Epidermal melanocyte (primary cell): ENCODE measurements at regions not wholly inside any gene's neighbourhood (a gene's known extent, or its start where the extent isn't known, plus 50 kb on each side); places are given as distances from the start of the nearest gene placed in this dataset.
"Not testable (repeated sequence)": the region's sequence is repeated elsewhere in the genome, so short reads cannot be mapped to it uniquely, and the experiment has no call there.

Source experiments
- DNase-seq: peaks from one replicate; pipeline ENCODE4 v3.0.0; 2011; ENCODE audit warnings: low spot score; ENCODE audit not compliant: insufficient read length

DNA sequence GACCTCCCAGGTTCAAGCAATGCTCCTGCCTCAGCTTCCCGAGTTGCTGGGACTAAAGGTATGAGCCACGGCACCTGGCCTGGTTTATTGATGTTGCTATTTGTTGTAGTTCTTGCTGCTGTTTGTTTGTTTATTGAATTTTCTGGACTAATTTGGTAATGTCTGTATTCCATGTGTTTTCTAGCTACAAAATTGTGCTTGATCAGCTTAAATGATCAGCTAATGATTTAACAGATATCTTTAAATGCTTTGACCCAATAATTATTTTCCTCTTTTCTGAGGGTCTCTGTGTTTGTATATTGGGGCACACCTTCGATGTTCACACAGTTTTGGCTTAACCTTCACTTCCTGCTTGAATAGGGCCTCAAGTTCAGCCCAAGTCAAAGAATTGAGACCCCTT is 488.1 kb upstream of the HTR2C start:
- no peak for DNase-seq

DNA sequence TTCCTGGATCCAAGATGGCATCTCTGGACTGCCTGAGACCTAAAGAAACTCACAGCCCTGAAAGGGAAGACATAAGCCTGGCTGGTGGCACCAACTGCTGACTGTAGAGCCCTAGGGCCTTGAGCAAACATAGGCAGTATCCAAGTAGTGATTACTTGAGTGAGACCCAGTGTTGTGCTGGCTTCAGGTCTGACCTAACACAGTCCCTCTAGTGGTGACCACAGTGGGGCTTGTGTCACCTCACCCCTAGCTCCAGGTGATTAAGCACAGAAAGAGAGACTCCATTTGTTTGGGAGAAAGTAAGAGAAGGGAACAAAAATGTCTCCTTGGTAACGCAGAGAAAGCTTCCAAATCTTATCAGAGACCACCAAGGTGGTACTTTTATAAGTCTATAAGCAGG is 496.3 kb upstream of the HTR2C start:
- DNase-seq = no peak

DNA sequence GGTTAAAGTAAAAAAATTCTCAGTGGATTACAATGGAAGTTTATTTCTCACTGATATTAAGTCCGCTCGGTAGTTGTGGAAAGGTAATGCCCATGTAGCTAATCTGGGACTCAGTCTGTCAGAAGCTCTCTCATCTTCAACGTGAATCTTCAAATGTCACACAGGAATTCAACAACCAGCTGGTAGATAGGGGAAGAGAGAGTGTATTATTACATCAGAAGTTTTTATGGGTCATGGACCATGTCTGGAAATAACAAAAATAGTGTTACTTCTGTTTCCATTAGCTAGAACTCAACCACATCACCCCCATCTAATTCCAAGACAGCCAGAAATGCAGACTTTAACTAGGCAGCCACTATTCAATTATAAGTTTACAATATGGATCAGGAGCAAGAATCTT is 506.1 kb upstream of the HTR2C start:
- no peak for DNase-seq

DNA sequence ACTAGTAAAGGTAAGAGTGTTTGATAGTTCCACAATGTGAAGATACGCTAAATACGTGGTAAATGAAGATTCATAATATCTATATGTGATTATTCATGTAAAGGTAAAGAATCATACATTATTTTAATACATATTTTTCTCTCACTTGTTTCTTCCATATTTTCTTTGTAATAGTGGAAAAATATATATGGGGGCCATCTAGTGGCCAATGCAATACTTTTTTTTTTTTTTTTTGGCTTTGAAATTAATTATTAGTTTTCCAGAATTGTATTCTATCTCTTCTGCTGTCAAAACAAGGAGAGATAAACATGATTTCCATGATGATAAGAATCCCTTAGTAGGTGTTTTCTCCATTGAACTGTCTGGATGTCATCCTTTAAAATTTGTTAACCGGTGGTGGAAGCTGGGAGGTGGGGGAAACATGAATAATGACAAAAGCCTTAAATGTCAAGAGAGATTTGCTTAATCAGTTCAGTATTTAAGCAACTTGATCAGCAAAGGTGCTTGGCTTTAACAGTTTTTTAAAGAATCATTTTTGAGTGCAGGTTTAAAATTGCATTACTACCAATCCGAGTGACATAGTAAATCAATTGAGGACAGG is 508.7 kb upstream of the HTR2C start:
- DNase-seq = no peak

GRCh38 chrX:114073926-114074325 is 510.0 kb upstream of the HTR2C start:
- no peak for DNase-seq

DNA sequence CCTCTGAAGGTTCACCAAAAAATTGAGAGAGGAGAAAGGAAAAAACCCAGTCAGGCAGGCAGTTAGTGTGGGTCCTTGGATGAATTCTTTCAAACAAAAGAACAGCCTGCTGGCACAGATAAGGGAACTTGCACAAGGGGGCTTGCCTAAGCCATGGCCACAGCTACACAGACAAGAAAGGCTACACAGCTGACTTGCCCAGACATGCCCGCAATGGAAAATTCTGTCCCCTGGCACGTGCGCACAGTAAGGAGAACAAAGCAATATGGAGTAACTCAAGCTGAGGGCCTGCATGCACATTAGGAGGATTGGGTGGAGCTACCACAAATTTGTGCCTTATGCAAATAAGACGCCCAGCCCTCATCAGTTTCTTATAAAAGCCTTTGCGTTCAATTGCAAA is 512.5 kb upstream of the HTR2C start:
- no peak for DNase-seq

DNA sequence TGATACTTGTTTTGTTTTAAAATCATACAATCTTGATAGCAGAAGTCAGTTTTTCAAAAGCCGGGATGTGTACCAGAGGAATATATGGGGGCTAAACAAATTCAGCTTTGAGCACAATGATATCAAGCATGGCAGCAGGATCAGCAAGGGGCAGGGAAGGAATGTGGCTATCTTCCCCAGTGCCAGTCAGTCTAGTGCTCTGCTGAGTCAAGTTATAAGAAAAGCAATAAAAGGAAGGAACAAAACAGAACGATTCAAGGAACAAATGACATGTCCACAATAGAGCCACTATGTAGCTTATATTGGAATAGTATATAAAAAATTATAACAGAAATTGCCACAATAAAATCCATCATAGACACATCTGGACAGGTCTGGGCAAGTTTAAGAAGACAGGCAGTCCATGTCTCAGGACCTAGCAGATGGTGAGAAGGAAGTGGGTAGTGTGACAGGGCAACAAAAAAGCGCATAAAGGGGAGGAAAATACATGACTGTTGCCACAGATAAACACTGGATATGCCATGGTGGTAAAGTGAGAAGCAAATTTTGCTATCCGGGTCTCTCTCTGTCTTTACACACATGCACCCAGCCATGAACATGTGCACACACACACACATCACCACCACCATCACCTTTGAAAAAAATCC is 518.2 kb upstream of the HTR2C start:
- no peak for DNase-seq

DNA sequence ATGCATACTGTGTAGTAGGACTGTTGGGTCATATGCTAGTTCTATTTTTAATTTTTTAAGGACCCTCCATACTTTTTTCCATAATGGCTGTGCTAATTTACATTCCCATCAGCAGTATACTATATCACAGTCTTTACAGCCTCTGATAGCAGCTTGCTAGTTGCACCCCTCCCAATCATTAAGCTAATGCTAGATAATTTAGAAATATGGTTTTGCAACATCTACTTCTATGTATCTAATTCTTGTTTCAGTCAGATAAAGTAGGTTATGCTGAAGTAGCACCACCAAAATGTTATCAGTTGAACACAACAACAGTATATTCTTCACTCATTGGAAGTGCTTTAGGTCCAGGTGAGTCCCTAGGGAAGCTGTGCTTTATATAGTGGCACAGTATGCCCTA is 522.7 kb upstream of the HTR2C start:
- DNase-seq = no peak

DNA sequence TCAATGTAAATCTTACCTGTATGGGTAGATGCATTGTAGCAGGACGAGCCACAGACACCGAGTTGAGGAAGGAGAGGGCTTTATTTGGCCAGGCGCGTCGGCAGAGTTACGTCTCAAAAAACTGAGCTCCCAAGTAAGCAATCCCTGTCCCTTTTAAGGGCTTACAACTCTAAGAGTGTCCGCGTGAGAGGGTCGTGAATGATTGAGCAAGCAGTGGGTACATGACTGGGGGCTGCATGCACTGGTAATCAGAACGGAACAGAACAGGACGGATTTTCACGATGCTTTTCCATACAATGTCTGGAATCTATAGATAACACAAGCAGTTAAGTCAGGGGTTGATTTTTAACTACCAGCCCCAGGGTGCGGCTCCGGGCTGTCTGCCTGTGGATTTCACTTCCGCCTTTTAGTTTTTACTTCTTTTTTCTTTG is 524.9 kb upstream of the HTR2C start:
- DNase-seq = no peak

DNA sequence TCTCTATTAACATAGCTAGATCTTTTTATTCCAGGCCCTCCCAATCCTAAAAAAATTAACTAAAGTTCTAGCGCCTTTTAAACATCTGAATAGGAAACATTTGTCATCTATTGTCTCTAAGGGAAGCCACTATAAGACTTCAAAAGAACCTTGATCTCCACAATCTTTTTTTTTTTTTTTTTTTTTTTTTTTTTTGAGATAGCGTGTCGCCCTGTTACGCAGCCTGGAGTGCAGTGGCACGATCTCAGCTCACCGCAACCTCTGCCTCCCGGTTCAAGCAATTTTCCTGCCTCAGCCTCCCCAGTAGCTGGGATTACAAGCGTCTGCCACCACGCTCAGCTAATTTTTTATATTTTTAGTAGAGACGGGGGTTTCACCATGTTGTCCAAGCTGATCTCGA is 526.5 kb upstream of the HTR2C start:
- not testable (repeated sequence) for DNase-seq

DNA sequence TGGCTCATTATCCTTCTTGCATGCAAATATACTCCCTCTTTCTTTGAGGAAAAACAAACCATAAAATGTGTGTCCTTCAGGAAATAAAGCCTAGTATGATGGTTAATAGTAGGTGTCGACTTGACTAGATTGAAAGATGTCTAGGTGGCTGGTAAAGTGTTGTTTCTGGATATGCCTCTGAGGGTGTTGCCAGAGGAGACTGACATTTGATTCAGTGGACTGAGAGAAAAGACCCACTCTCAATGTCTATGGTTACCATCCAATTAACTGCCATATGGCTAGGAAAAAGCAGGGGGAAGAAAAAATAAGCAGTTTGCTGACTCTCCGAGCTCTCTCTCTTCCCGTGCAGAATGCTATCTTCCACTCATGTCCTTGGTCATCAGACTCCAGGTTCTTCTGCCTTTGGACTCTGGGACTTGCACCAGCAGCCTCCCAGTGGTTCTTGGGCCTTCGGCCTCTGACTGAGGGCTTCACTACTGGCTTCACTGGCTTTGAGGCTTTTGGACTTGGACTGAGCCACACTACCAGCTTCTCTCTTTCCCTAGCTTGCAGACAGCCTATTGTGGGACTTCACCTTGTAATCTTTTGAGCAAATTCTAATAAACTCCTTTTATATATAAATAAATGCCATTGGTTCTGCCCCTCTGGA is 532.1 kb upstream of the HTR2C start:
- no peak for DNase-seq

GRCh38 chrX:114050075-114050796 is 533.6 kb upstream of the HTR2C start:
- no peak for DNase-seq

DNA sequence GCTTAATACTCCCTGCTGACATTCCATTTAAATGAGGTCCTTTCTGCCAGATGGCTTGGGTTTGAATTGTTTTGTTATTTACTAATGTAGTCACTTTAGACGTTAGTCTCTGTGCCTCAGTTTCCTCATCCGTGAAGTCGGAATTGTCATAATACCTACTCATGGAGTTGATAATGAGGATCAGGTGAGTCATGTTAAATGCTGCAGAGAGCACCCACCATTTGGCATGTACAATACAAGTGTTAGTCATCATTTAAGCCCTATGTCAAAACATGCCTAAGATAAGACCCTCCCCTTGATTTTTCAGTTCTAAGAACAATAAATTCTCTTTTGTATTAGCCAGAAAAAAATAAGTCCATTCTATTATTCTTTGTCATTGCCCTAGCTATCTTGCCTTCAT is 534.8 kb upstream of the HTR2C start:
- DNase-seq = no peak

DNA sequence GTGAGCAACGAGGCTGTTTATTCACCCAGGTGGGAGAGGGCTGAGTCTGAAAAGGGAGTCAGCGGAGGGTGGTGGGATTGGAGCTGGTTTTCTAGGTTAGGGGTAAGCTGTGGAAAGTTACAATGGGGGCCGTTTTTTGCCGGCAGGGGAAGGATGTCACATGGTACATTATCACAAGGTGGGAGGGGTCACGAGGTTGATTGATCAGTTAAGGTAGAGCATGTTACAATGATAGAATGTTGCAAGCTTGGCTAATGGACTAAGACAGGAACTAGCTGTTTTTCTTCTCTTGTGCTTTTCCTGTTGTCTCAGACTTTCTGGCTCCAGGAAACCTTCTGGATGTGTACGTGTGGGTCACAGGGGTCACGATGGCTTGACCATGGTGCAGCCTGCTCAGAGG is 536.3 kb upstream of the HTR2C start:
- DNase-seq = no peak

GRCh38 chrX:114046695-114047279 is 537.1 kb upstream of the HTR2C start:
- DNase-seq = no peak

GRCh38 chrX:114041470-114041869 is 542.4 kb upstream of the HTR2C start:
- DNase-seq = not testable (repeated sequence)

GRCh38 chrX:114040661-114041269 is 543.1 kb upstream of the HTR2C start:
- DNase-seq = not testable (repeated sequence)

- not testable (repeated sequence) for DNase-seq
Measured at GRCh38 chrX:114040111-114040510, 543.8 kb upstream of the HTR2C start.

DNA sequence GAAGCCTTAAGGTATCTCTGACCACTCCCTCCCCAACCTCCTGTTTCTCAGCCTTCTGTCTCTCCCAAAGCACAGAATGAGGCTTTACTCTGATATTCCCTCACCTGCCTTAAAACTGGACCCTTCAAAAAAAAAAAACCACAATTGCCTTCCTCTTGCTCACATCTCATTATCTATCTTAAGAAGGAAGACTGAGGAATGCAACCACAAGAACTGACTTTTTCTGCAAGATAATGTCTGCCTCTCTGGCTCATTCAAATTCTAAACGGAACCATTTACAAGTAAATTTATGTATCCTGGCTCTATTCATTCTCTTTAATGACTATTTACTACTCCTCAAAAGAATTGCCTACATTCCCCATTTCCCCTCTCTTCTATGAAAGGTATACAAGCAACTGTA is 545.5 kb upstream of the HTR2C start:
- no peak for DNase-seq

DNA sequence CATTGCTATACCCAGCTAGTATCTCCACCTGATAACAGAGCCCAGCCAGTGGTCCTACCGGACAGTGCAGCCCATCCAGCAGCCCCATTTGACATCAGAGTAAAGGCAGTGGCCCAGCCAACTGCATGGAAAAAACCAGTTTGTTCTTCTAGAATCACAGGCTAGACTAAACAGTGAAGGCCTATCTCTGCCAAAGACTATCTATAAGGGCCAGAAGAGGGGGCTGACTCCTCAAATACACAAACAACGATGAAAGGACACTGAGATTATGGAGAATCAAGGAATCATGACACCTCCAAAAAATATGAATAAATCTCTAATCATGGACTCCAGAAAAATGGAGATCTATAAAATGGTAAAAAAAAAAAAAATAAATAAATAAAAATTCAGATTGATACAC is 546.4 kb upstream of the HTR2C start:
- DNase-seq = no peak

GRCh38 chrX:114028907-114029662 is 554.8 kb upstream of the HTR2C start:
- no peak for DNase-seq
